Suprapubic skin (tissue), 4 donors: ENCODE measurements at regions not wholly inside any gene's neighbourhood (a gene's known extent, or its start where the extent isn't known, plus 50 kb on each side); places are given as distances from the start of the nearest gene placed in this dataset.

Source experiments
- CTCF ChIP-seq, 2 donors: fragments of 200-600 bp in 1 of 2; fragments of 450-650 bp in 1 of 2; sonication (generic) in 1 of 2; IDR thresholded peaks; one replicate each; pipeline ENCODE4 v1.5.1; 2016 to 2019; ENCODE audit warnings: antibody characterized with exemption in 2 of 2, mild to moderate bottlenecking in 1 of 2, moderate library complexity in 1 of 2
- EP300 ChIP-seq: sonication (generic); formaldehyde crosslinking; IDR thresholded peaks from one replicate; pipeline ENCODE4 v1.6.1; 2017; ENCODE audit warnings: antibody characterized with exemption
- POLR2AphosphoS5 ChIP-seq, 3 donors: sonication (generic); formaldehyde crosslinking; IDR thresholded peaks; one replicate each; pipeline ENCODE4 v1.6.1; 2017; ENCODE audit warnings: antibody characterized with exemption in 3 of 3

GRCh38 chr10:43963793-43964425, 315.2 kb upstream of the ZNF32 start:
- TF ChIP-seq POLR2AphosphoS5 (IDR thresholded peaks at IDR 0.05) (no peak), CTCF (IDR thresholded peaks at IDR 0.05) (no peak), EP300 (no peak)
